CD4-positive, alpha-beta memory T cell (primary cell): ENCODE measurements at regions not wholly inside any gene's neighbourhood (a gene's known extent, or its start where the extent isn't known, plus 50 kb on each side); places are given as distances from the start of the nearest gene placed in this dataset.

Source experiments
- CTCF ChIA-PET: fragments of 350-600 bp; sonication (Branson Sonifier 250); formaldehyde crosslinking; loops from one replicate; lab custom pipeline; 2021; ENCODE audit warnings: inconsistent platforms; ENCODE audit not compliant: partially characterized antibody; lab: Charles Lee
- POLR2A ChIA-PET: fragments of 350-600 bp; sonication (Branson Sonifier 250); formaldehyde crosslinking; loops from one replicate; lab custom pipeline; 2021; ENCODE audit not compliant: partially characterized antibody; lab: Charles Lee
- DNase-seq, 5 donors: peaks; one replicate each; pipeline versions ENCODE4 v3.0.0 to v3.0.0-alpha.2; 2020 to 2022; ENCODE audit warnings: mixed read lengths in 1 of 5
- H3K27ac ChIP-seq: one replicate; pipeline ENCODE4 v1.7.0; 2013; ENCODE audit warnings: low read depth, low read length
- H3K27me3 ChIP-seq: 2 replicates; pipeline ENCODE4 v1.7.0; 2013; ENCODE audit warnings: mild to moderate bottlenecking, low read length, moderate library complexity; ENCODE audit not compliant: insufficient read depth
- H3K36me3 ChIP-seq: 2 replicates; pipeline ENCODE4 v1.7.0; 2013; ENCODE audit warnings: mild to moderate bottlenecking, low read length, moderate library complexity; ENCODE audit not compliant: insufficient read depth
- H3K4me1 ChIP-seq: 2 replicates; pipeline ENCODE4 v1.7.0; 2013; ENCODE audit warnings: mild to moderate bottlenecking, low read length, moderate library complexity; ENCODE audit not compliant: insufficient read depth
- H3K4me3 ChIP-seq, 2 donors: one replicate each; pipeline ENCODE4 v1.7.0; 2013; ENCODE audit warnings: low read length in 2 of 2, mild to moderate bottlenecking in 1 of 2
- H3K9me3 ChIP-seq, 2 donors: one replicate each; pipeline ENCODE4 v1.7.0; 2013; ENCODE audit warnings: low read length in 2 of 2, control low read depth in 1 of 2; ENCODE audit not compliant: control insufficient read depth in 1 of 2
- H3K27ac Mint-ChIP-seq, 7 donors: one replicate each; pipeline ENCODE4 v1.8.0; 2020 to 2021; ENCODE audit warnings: mixed read lengths in 7 of 7, mild to moderate bottlenecking in 6 of 7, inconsistent platforms in 3 of 7, moderate library complexity in 3 of 7
- H3K27me3 Mint-ChIP-seq, 2 donors: one replicate each; pipeline ENCODE4 v1.8.0; 2020 to 2021; ENCODE audit warnings: mixed read lengths in 2 of 2
- H3K36me3 Mint-ChIP-seq, 2 donors: one replicate each; pipeline ENCODE4 v1.8.0; 2020 to 2021; ENCODE audit warnings: mixed read lengths in 2 of 2, inconsistent platforms in 1 of 2, mild to moderate bottlenecking in 1 of 2
- H3K4me1 Mint-ChIP-seq, 4 donors: one replicate each; pipeline ENCODE4 v1.8.0; 2020 to 2021; ENCODE audit warnings: mixed read lengths in 4 of 4, mild to moderate bottlenecking in 1 of 4
- H3K4me3 Mint-ChIP-seq, 8 donors: one replicate each; pipeline ENCODE4 v1.8.0; 2020 to 2021; ENCODE audit warnings: mixed read lengths in 8 of 8, mild to moderate bottlenecking in 7 of 8, moderate library complexity in 6 of 8, inconsistent platforms in 3 of 8
- H3K9me3 Mint-ChIP-seq, 8 donors: one replicate each; pipeline ENCODE4 v1.8.0; 2020 to 2021; ENCODE audit warnings: mixed read lengths in 8 of 8, mild to moderate bottlenecking in 5 of 8, inconsistent platforms in 3 of 8, moderate library complexity in 1 of 8
- intact Hi-C: fragments of 100-400 bp; cut with micrococcal nuclease; formaldehyde crosslinking; loops from one replicate; pipeline ENCODE4 v1.15.1; 2023

DNA sequence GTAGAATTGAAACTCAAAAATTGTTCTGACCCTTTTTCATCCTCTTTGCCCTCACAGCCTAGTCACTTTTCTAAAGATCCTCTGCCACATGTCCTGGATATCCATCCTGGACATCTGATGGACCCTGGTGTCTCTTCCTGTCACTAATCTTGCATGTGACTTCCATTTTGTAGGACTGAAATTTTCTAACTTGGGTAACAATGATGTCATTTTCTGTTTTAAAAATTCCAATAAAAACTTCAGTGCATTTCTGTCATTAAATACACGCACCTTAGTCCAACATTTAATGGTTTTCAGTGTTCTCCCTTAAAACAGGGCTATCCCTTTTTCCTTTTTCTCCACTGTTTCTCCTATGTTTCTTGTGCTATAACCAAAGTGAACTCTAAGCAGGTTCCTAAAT, 684.9 kb upstream of the ANKRD30A start:
- Mint-ChIP-seq H3K36me3 (no peaks in the 10 kb centered on the region), H3K27me3 (no peaks in the 10 kb centered on the region), H3K4me3 (no peak overlapping the region), H3K27ac (no peak overlapping the region), H3K9me3 (peaks cover 0 to 16% (median 5%) of the 10 kb centered on the region in 8 donors), H3K4me1 (no peaks in the 10 kb centered on the region)
- intact Hi-C loops = no loop called here
- no peaks in the 10 kb centered on the region for H3K9me3 ChIP-seq
- DNase-seq = no peak
- POLR2A ChIA-PET = no interaction called here
- H3K27ac ChIP-seq = no peak overlapping the region
- CTCF ChIA-PET = no interaction called here
- H3K27me3 ChIP-seq = no peaks in the 10 kb centered on the region
- H3K36me3 ChIP-seq = no peaks in the 10 kb centered on the region
- H3K4me1 ChIP-seq = no peaks in the 10 kb centered on the region
- H3K4me3 ChIP-seq = no peak overlapping the region

DNA sequence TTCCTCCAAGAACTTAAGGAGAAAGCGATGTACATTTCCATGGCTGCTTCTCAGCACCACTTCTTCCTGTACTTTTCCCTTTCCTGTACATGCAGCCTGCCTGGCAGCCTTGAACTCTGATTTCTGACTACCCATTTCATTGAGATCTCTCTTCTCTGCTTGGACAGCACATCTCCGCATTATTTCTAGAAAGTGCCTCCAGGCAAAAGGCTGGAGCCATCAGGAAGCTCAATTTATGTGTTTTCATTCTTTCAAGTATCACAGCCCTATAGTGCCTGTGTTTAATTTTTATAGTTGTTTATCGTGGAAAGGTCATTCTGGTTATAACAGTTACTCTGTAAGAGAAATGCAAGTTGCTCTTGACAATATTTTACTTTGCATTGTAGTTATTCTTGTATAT, 688.0 kb upstream of the ANKRD30A start:
- no peaks in the 10 kb centered on the region for H3K4me1 Mint-ChIP-seq
- H3K4me3 Mint-ChIP-seq = no peak overlapping the region
- peaks cover 0 to 14% (median 4%) of the 10 kb centered on the region in 8 donors for H3K9me3 Mint-ChIP-seq
- Histone ChIP-seq H3K9me3 (no peaks in the 10 kb centered on the region), H3K27me3 (no peaks in the 10 kb centered on the region), H3K4me1 (no peaks in the 10 kb centered on the region), H3K4me3 (no peak overlapping the region), H3K36me3 (no peaks in the 10 kb centered on the region), H3K27ac (no peak overlapping the region)
- H3K27me3 Mint-ChIP-seq = no peaks in the 10 kb centered on the region
- DNase-seq = no peak
- ChIA-PET CTCF (no interaction called here), POLR2A (no interaction called here)
- no peaks in the 10 kb centered on the region for H3K36me3 Mint-ChIP-seq
- intact Hi-C loops = no loop called here
- no peak overlapping the region for H3K27ac Mint-ChIP-seq

DNA sequence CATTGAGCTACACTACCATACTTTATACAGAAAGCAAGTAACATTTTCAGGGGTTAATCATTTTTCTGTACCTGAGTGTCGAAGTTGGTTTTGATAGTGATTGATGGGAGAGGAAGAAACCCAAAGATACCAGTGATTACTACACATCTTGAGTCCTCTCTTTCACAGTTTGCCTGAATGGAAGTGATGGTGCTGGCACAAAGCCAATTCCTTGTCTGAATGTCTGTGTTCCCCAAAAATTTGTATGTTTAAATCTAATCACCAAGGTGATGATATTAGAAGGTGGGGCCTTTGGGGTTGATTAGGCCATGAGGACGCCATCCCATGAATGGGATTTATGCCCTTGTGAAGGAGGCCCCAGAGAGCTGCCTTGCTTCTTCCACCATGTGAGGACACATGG, 696.9 kb upstream of the ANKRD30A start:
- H3K4me1 ChIP-seq = no peaks in the 10 kb centered on the region
- H3K36me3 ChIP-seq = no peaks in the 10 kb centered on the region
- no peak for DNase-seq
- H3K27me3 Mint-ChIP-seq = no peaks in the 10 kb centered on the region
- H3K27ac ChIP-seq = no peak overlapping the region
- intact Hi-C loops = no loop called here
- H3K27ac Mint-ChIP-seq = no peak overlapping the region
- H3K4me1 Mint-ChIP-seq = no peaks in the 10 kb centered on the region
- peaks cover 0 to 4% of the 10 kb centered on the region in 2 donors for H3K9me3 ChIP-seq
- no peak overlapping the region for H3K4me3 Mint-ChIP-seq
- ChIA-PET POLR2A (no interaction called here), CTCF (no interaction called here)
- H3K9me3 Mint-ChIP-seq = peaks cover 0 to 14% (median 5%) of the 10 kb centered on the region in 8 donors
- no peaks in the 10 kb centered on the region for H3K27me3 ChIP-seq
- no peak overlapping the region for H3K4me3 ChIP-seq
- no peaks in the 10 kb centered on the region for H3K36me3 Mint-ChIP-seq

DNA sequence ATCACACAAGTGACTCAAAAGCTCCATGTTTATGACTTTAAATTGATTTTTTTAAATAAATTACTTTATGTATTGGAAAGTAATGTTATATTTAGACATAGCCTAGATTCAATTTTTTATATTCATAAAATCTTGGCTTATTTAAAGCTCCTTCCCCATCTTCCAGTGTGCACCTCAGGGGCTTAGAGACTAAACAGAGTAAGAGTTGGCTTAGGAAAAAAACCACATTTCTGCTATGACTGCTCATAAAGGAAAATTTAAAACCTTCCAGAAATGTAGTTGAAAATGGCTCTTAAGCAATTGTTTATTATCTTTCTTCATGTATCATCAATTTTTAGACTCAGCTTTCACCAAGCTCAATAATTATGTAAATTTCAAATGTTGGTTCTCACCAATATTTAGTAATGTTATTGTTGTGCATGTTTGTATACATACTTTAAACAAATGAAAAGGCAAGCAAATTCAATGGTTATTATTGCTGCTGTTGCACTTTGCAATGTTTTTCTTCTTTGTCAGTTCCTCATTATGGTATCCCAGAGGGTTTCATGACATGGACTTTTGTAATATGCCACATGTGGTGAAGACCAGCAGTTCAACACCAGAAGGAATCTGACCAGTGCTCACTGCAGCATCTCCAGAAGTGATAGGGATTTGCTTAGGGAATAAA, 700.1 kb upstream of the ANKRD30A start:
- ChIA-PET CTCF (no interaction called here), POLR2A (no interaction called here)
- no peak overlapping the region for H3K4me3 ChIP-seq
- H3K9me3 ChIP-seq = peaks cover 0 to 4% of the 10 kb centered on the region in 2 donors
- no peaks in the 10 kb centered on the region for H3K36me3 Mint-ChIP-seq
- H3K9me3 Mint-ChIP-seq = peaks cover 0 to 15% (median 5%) of the 10 kb centered on the region in 8 donors
- no peaks in the 10 kb centered on the region for H3K27me3 ChIP-seq
- H3K27ac ChIP-seq = no peak overlapping the region
- H3K27me3 Mint-ChIP-seq = no peaks in the 10 kb centered on the region
- intact Hi-C loops = no loop called here
- no peak overlapping the region for H3K4me3 Mint-ChIP-seq
- no peaks in the 10 kb centered on the region for H3K36me3 ChIP-seq
- no peaks in the 10 kb centered on the region for H3K4me1 Mint-ChIP-seq
- no peak overlapping the region for H3K27ac Mint-ChIP-seq
- H3K4me1 ChIP-seq = no peaks in the 10 kb centered on the region
- no peak for DNase-seq

DNA sequence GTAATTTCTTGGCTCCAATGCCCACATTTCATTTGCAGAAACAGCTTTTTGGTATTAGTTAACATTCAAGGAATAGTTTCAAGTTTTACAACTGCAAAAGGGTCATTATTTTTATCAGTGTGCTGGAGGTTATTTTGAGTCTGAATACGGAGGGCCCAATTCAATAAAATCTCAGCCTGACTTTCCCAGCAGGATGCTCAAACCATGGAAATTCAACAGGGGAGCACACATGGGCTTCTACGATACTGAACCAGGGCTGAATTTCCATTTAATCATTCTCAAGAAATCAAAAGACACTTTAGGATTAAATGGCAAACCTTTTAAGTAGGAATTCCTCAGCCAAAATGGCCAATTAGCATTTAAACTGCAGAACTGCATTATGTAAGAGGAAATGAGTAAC, 700.9 kb upstream of the ANKRD30A start:
- ChIA-PET POLR2A (no interaction called here), CTCF (no interaction called here)
- DNase-seq = no peak
- H3K9me3 Mint-ChIP-seq = peaks cover 0 to 15% (median 4%) of the 10 kb centered on the region in 8 donors
- Histone ChIP-seq H3K4me1 (no peaks in the 10 kb centered on the region), H3K27me3 (no peaks in the 10 kb centered on the region), H3K27ac (no peak overlapping the region), H3K36me3 (no peaks in the 10 kb centered on the region), H3K4me3 (no peak overlapping the region), H3K9me3 (peaks cover 0 to 4% of the 10 kb centered on the region in 2 donors)
- no peak overlapping the region for H3K4me3 Mint-ChIP-seq
- H3K4me1 Mint-ChIP-seq = no peaks in the 10 kb centered on the region
- no peaks in the 10 kb centered on the region for H3K36me3 Mint-ChIP-seq
- intact Hi-C loops = no loop called here
- H3K27me3 Mint-ChIP-seq = no peaks in the 10 kb centered on the region
- H3K27ac Mint-ChIP-seq = no peak overlapping the region

DNA sequence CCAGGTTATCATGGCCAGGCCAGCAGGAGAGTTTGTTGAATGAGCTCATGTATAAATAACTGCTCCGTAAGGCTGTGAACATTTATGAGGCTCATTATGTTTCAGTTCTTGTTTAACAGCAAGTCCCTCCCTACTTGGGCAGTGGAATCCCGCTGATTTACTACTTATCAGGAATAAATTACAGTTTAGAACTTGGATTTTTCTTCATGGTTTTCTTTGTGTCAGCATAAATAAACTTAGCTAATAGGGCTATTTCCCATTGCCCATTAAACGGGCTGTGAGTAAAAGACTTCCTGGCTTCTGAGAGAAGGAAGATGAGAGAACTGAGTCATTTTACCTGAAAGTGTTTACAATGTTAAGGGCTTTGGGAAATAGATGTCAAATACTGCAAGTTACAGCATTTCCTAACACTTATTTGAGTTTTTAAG, 701.6 kb upstream of the ANKRD30A start:
- no peak overlapping the region for H3K27ac ChIP-seq
- no peaks in the 10 kb centered on the region for H3K4me1 ChIP-seq
- H3K4me1 Mint-ChIP-seq = no peaks in the 10 kb centered on the region
- ChIA-PET CTCF (no interaction called here), POLR2A (no interaction called here)
- no peak overlapping the region for H3K27ac Mint-ChIP-seq
- H3K4me3 ChIP-seq = no peak overlapping the region
- no peaks in the 10 kb centered on the region for H3K27me3 ChIP-seq
- H3K27me3 Mint-ChIP-seq = no peaks in the 10 kb centered on the region
- intact Hi-C loops = no loop called here
- H3K36me3 ChIP-seq = no peaks in the 10 kb centered on the region
- H3K9me3 Mint-ChIP-seq = peaks cover 0 to 11% (median 3%) of the 10 kb centered on the region in 8 donors
- H3K9me3 ChIP-seq = peaks cover 0 to 2% of the 10 kb centered on the region in 2 donors
- no peak overlapping the region for H3K4me3 Mint-ChIP-seq
- DNase-seq = no peak
- H3K36me3 Mint-ChIP-seq = no peaks in the 10 kb centered on the region

DNA sequence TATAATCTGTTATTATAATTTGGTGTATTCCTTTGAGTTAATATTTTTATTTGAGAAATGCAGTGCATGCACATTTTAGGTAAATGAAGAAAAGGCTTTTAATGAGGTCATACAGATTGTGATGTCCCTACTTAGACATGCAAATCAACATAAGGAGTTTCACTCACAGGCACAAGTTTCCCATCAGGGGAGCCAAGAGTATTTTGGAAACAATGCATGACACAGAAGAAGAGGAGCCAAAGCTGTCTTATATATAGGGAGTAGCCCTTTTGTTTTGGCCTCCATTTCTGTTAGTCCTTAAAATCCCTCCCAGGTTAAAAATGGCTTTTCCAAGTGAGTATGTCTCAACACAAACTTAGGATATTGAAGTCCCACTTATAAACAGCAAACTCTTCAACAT, 703.4 kb upstream of the ANKRD30A start:
- ChIA-PET POLR2A (no interaction called here), CTCF (no interaction called here)
- H3K4me1 Mint-ChIP-seq = no peaks in the 10 kb centered on the region
- intact Hi-C loops = no loop called here
- H3K9me3 ChIP-seq = peaks cover 0 to 1% of the 10 kb centered on the region in 2 donors
- DNase-seq = no peak
- no peak overlapping the region for H3K4me3 ChIP-seq
- H3K36me3 Mint-ChIP-seq = no peaks in the 10 kb centered on the region
- H3K27me3 ChIP-seq = no peaks in the 10 kb centered on the region
- H3K27me3 Mint-ChIP-seq = no peaks in the 10 kb centered on the region
- no peaks in the 10 kb centered on the region for H3K4me1 ChIP-seq
- H3K27ac ChIP-seq = no peak overlapping the region
- no peak overlapping the region for H3K4me3 Mint-ChIP-seq
- no peak overlapping the region for H3K27ac Mint-ChIP-seq
- H3K9me3 Mint-ChIP-seq = peaks cover 2 to 15% (median 6%) of the 10 kb centered on the region in 8 donors
- no peaks in the 10 kb centered on the region for H3K36me3 ChIP-seq
